WTC11 (cell line): ENCODE measurements at regions not wholly inside any gene's neighbourhood (a gene's known extent, or its start where the extent isn't known, plus 50 kb on each side); places are given as distances from the start of the nearest gene placed in this dataset.

Source experiments
- ATAC-seq: fragments of 200-7000 bp; cut with Tn5 transposase; 2 replicates; pipeline ENCODE4 v1.10.0; 2021; ENCODE audit warnings: mild to moderate bottlenecking, moderate library complexity
- CTCF ChIA-PET: fragments of 300-600 bp; sonication (Branson Sonifier 250); formaldehyde crosslinking; loops from one replicate; lab custom pipeline; 2021; ENCODE audit warnings: antibody characterized with exemption; lab: Charles Lee
- POLR2A ChIA-PET: fragments of 350-600 bp; sonication (Branson Sonifier 250); formaldehyde crosslinking; loops from one replicate; lab custom pipeline; 2021; ENCODE audit warnings: antibody characterized with exemption; lab: Charles Lee
- DNase-seq: peaks from one replicate; pipeline ENCODE4 v3.0.0; 2021; ENCODE audit warnings: low spot score
- H3K27ac Mint-ChIP-seq: 2 replicates; pipeline ENCODE4 v1.8.0; 2021; ENCODE audit warnings: mixed read lengths
- H3K27me3 Mint-ChIP-seq: 2 replicates; pipeline ENCODE4 v1.8.0; 2021; ENCODE audit warnings: low read depth, mild to moderate bottlenecking, moderate library complexity, mixed read lengths
- H3K36me3 Mint-ChIP-seq: 2 replicates; pipeline ENCODE4 v1.8.0; 2021; ENCODE audit warnings: mixed read lengths
- H3K4me1 Mint-ChIP-seq: 2 replicates; pipeline ENCODE4 v1.8.0; 2022; ENCODE audit warnings: mixed read lengths
- H3K4me3 Mint-ChIP-seq: 2 replicates; pipeline ENCODE4 v1.8.0; 2021; ENCODE audit warnings: mild to moderate bottlenecking, moderate library complexity, mixed read lengths
- H3K9me3 Mint-ChIP-seq: 2 replicates; pipeline ENCODE4 v1.8.0; 2021; ENCODE audit warnings: mixed read lengths
- ELF4 ChIP-seq: sonication (generic); formaldehyde crosslinking; IDR thresholded peaks from 2 replicates; pipeline ENCODE4 v1.8.1; 2022; ENCODE audit warnings: low read depth, mild to moderate bottlenecking, moderate library complexity, missing genetic modification reagents
- FOXJ3 ChIP-seq: sonication (generic); formaldehyde crosslinking; IDR thresholded peaks from 2 replicates; pipeline ENCODE4 v1.9.0; 2021; ENCODE audit warnings: missing genetic modification reagents, mild to moderate bottlenecking, borderline replicate concordance
- FOXP1 ChIP-seq: sonication (generic); formaldehyde crosslinking; IDR thresholded peaks from 2 replicates; pipeline ENCODE4 v1.8.0; 2022; ENCODE audit warnings: missing genetic modification reagents, mild to moderate bottlenecking, moderate library complexity, borderline replicate concordance
- HMGA2 ChIP-seq: fragments of 250-450 bp; sonication (Bioruptor Pico); IDR thresholded peaks from 2 replicates; pipeline ENCODE4 v1.4.0; 2021; ENCODE audit warnings: mild to moderate bottlenecking, moderate library complexity
- JUN ChIP-seq: sonication (generic); formaldehyde crosslinking; IDR thresholded peaks from 2 replicates; pipeline ENCODE4 v1.8.0; 2023; ENCODE audit warnings: mild to moderate bottlenecking, missing genetic modification reagents
- KAT7 ChIP-seq: sonication (generic); formaldehyde crosslinking; IDR thresholded peaks from 2 replicates; pipeline ENCODE4 v1.8.1; 2023; ENCODE audit warnings: missing genetic modification reagents, mild to moderate bottlenecking, borderline replicate concordance
- SOX15 ChIP-seq: fragments of 250-450 bp; sonication (Bioruptor Pico); IDR thresholded peaks from 2 replicates; pipeline ENCODE4 v1.9.0; 2021; ENCODE audit warnings: mild to moderate bottlenecking
- TEAD4 ChIP-seq: sonication (generic); formaldehyde crosslinking; IDR thresholded peaks from 2 replicates; pipeline ENCODE4 v1.8.0; 2022; ENCODE audit warnings: mild to moderate bottlenecking, missing genetic modification reagents
- TP53 ChIP-seq: sonication (generic); formaldehyde crosslinking; IDR thresholded peaks from 2 replicates; pipeline ENCODE4 v1.8.1; 2023; ENCODE audit warnings: mild to moderate bottlenecking, missing genetic modification reagents
- ZNF138 ChIP-seq: sonication (generic); formaldehyde crosslinking; conservative IDR thresholded peaks from 2 replicates; pipeline ENCODE4 v1.8.1; 2022; ENCODE audit warnings: mild to moderate bottlenecking, moderate library complexity, missing genetic modification reagents
- TF ChIP-seq, protein P1 (sequence below): sonication (generic); formaldehyde crosslinking; IDR thresholded peaks from 2 replicates; pipeline ENCODE4 v1.8.0; 2023; ENCODE audit warnings: missing genetic modification reagents
- TF ChIP-seq, protein P2 (sequence below): fragments of 250-450 bp; sonication (Bioruptor Pico); IDR thresholded peaks from 2 replicates; pipeline ENCODE4 v2.1.2; 2022; ENCODE audit warnings: mild to moderate bottlenecking, moderate library complexity
- TF ChIP-seq, protein P3 (sequence below): fragments of 250-450 bp; sonication (Bioruptor Pico); conservative IDR thresholded peaks from 2 replicates; pipeline ENCODE4 v1.9.0; 2021; ENCODE audit warnings: mild to moderate bottlenecking
- TF ChIP-seq, protein P4 (sequence below): sonication (generic); formaldehyde crosslinking; IDR thresholded peaks from 2 replicates; pipeline ENCODE4 v1.8.1; 2023; ENCODE audit warnings: mild to moderate bottlenecking, moderate library complexity, missing genetic modification reagents

DNA sequence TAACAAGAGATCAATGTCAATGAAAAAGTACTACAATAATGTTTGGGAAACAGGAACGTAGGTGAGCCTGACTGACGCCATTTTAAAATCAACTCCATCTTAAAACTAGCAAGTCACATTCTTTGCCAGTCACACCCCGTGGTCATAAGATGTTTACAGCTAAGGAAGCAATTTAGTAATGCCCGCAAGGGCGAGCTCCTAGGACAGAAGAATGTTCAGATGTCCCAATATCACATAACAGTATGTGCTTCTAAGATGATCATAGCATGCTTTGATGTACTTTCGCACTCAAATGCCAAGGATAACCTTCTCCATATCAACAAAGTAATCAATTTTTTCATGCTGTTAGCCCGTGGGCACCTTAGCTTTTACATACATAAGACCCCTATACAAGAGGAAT is 113.8 kb upstream of the EGFR start:
- TF ChIP-seq, protein P1, sequence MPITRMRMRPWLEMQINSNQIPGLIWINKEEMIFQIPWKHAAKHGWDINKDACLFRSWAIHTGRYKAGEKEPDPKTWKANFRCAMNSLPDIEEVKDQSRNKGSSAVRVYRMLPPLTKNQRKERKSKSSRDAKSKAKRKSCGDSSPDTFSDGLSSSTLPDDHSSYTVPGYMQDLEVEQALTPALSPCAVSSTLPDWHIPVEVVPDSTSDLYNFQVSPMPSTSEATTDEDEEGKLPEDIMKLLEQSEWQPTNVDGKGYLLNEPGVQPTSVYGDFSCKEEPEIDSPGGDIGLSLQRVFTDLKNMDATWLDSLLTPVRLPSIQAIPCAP (CRISPR knock-in tag), result no peak
- TF ChIP-seq FOXJ3 (CRISPR knock-in tag), result no peak
- TF ChIP-seq TP53, result no peak
- no peak for TF ChIP-seq TEAD4 (CRISPR knock-in tag)
- no peak for TF ChIP-seq FOXP1 (CRISPR knock-in tag)
- TF ChIP-seq ELF4, result no peak
- TF ChIP-seq, protein P2, sequence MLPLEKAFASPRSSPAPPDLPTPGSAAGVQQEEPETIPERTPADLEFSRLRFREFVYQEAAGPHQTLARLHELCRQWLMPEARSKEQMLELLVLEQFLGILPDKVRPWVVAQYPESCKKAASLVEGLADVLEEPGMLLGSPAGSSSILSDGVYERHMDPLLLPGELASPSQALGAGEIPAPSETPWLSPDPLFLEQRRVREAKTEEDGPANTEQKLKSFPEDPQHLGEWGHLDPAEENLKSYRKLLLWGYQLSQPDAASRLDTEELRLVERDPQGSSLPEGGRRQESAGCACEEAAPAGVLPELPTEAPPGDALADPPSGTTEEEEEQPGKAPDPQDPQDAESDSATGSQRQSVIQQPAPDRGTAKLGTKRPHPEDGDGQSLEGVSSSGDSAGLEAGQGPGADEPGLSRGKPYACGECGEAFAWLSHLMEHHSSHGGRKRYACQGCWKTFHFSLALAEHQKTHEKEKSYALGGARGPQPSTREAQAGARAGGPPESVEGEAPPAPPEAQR (CRISPR knock-in tag), result no peak
- Mint-ChIP-seq H3K9me3 (peaks cover 5% of the 10 kb centered on the region; the same call in 1 of the 2 replicates), H3K36me3 (no peaks in the 10 kb centered on the region), H3K4me1 (no peaks in the 10 kb centered on the region), H3K4me3 (no peak overlapping the region), H3K27ac (no peak overlapping the region), H3K27me3 (peaks cover 2% of the 10 kb centered on the region; the same call in 1 of the 2 replicates)
- POLR2A ChIA-PET, result no interaction called here
- CTCF ChIA-PET, result interaction anchor here (1.2 kb wide), 1 partner anchor 350 kb away, joined by 4 read pairs; no protein-coding TSS in a partner anchor
- DNase-seq (no peak), ATAC-seq (no peak)

DNA sequence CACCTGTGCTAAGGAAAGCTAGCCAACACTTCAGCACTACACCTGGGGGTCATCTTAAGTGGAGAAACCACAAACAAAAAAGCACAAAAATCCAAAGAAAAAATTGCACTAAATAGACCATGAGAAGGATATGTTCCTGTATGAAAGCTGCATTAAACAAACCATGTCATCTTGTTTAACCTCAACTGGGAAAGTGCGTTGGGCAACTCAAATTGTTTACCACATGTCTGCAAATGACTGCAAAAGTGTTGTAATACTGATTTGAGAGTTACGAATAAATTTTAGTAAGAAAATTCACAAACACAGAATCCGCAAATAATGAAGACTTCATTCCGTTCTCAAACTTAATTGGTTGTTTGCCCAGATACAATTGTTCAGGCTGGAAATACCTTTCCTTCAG is 111.9 kb upstream of the EGFR start:
- ChIA-PET CTCF (no interaction called here), POLR2A (no interaction called here)
- DNase-seq (no peak), ATAC-seq (no peak)
- no peak for TF ChIP-seq ZNF138 (CRISPR knock-in tag)
- TF ChIP-seq, protein P3, sequence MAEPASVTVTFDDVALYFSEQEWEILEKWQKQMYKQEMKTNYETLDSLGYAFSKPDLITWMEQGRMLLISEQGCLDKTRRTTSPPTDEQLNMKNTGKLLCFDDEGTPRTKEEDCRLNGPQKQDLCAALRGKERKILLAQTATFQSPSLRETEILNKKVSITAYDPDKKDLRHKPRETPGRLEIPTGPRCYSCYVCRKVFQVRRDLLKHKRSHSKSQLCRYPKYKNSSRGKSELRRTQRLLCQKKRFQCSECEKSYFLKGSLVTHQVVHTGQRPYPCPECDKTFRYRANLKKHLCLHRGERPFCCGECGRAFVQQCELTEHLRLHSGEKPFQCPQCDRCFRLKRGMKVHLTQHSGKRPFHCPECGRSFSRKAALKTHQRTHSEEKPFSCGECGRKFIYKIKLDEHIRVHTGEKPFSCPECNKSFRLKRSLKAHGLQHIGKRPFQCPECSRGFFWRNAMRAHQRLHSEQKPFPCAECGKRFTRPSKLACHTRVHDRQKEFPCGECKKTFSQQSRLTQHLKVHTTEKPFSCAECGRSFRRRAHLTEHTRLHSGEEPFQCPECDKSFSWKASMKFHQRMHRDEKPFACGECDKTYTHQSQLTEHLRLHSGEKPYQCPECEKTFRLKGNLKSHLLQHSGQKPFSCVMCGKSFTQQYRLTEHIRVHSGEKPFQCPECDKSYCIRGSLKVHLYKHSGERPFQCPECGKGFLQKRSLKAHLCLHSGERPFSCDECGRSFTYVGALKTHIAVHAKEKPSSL (CRISPR knock-in tag), result no peak
- no peak for TF ChIP-seq HMGA2 (CRISPR knock-in tag)
- no peak for TF ChIP-seq SOX15 (CRISPR knock-in tag)
- TF ChIP-seq JUN (CRISPR knock-in tag), result no peak
- Mint-ChIP-seq H3K9me3 (peaks cover 4% of the 10 kb centered on the region; the same call in 1 of the 2 replicates), H3K36me3 (no peaks in the 10 kb centered on the region), H3K27me3 (peaks cover 2% of the 10 kb centered on the region; the same call in 1 of the 2 replicates), H3K4me3 (no peak overlapping the region), H3K27ac (no peak overlapping the region), H3K4me1 (no peaks in the 10 kb centered on the region)

DNA sequence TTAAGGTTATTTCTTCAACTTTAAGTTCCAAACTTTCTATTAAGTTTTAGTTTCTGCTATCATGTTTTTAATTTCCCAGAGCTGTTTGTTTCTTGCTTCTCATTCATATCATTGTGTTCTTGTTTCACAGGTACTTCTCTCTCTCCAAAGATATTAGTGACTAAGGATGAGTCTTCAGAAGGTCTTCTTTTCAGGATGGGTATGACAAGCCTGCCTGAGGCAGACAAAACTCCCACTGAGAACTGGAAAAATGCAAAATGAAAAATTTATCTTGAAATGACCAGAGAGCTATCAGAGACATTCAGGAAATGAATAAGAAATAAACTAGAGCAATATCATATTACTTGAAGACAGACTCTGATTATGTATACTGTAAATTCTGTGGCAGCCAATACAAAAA is 110.8 kb upstream of the EGFR start:
- no peak for DNase-seq
- CTCF ChIA-PET, result no interaction called here
- ATAC-seq, result no peak
- POLR2A ChIA-PET, result no interaction called here
- TF ChIP-seq KAT7 (no peak), ELF4 (no peak), HMGA2 (CRISPR knock-in tag) (no peak)
- TF ChIP-seq, protein P2 (CRISPR knock-in tag), result no peak
- Mint-ChIP-seq H3K9me3 (no peaks in the 10 kb centered on the region), H3K4me1 (no peaks in the 10 kb centered on the region), H3K4me3 (no peak overlapping the region), H3K27me3 (peaks cover 2% of the 10 kb centered on the region; the same call in 1 of the 2 replicates), H3K27ac (no peak overlapping the region), H3K36me3 (no peaks in the 10 kb centered on the region)

DNA sequence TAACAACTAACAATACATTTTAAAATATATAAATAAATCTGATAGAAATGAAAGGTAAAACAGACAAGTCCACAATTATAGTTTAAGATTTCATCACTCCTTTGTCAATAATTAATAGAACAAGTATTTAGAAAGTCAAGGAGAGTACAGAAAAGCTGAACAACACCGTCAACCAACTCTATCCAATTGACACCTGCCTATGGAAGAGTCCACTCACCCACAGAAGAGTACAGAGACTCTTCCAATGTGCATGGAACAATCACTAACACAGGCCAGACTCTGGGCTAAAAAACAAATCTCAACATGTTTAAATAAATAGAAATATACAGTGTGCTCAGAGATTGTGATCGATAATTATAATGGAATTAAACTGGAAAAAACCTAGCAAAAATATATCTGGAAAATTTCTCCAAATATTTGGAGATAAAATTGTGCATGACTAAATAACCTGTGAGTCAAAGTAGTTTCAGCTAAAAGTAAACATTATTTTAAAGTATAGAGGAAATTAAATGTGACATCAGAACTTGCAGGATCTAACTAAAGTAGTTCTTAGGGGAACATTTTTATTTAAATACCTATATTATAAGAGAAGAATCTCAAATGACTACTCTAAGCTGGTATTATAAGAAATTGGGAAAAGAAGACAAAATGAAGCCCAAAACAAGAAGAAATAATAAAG is 109.9 kb upstream of the EGFR start:
- Mint-ChIP-seq H3K9me3 (no peaks in the 10 kb centered on the region), H3K27me3 (peaks cover 2% of the 10 kb centered on the region; the same call in 1 of the 2 replicates), H3K27ac (no peak overlapping the region), H3K4me1 (no peaks in the 10 kb centered on the region)
- DNase-seq (no peak), ATAC-seq (no peak)
- POLR2A ChIA-PET, result no interaction called here
- TF ChIP-seq, protein P4, sequence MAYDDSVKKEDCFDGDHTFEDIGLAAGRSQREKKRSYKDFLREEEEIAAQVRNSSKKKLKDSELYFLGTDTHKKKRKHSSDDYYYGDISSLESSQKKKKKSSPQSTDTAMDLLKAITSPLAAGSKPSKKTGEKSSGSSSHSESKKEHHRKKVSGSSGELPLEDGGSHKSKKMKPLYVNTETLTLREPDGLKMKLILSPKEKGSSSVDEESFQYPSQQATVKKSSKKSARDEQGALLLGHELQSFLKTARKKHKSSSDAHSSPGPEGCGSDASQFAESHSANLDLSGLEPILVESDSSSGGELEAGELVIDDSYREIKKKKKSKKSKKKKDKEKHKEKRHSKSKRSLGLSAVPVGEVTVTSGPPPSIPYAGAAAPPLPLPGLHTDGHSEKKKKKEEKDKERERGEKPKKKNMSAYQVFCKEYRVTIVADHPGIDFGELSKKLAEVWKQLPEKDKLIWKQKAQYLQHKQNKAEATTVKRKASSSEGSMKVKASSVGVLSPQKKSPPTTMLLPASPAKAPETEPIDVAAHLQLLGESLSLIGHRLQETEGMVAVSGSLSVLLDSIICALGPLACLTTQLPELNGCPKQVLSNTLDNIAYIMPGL (CRISPR knock-in tag), result no peak
- TF ChIP-seq, all 79 proteins: peak for 0
- no peak overlapping the region for H3K4me3 Mint-ChIP-seq
- CTCF ChIA-PET, result no interaction called here
- no peaks in the 10 kb centered on the region for H3K36me3 Mint-ChIP-seq
